ENCODE measurements at regions not wholly inside any gene's neighbourhood (a gene's known extent, or its start where the extent isn't known, plus 50 kb on each side); places are given as distances from the start of the nearest gene placed in this dataset.

DNA sequence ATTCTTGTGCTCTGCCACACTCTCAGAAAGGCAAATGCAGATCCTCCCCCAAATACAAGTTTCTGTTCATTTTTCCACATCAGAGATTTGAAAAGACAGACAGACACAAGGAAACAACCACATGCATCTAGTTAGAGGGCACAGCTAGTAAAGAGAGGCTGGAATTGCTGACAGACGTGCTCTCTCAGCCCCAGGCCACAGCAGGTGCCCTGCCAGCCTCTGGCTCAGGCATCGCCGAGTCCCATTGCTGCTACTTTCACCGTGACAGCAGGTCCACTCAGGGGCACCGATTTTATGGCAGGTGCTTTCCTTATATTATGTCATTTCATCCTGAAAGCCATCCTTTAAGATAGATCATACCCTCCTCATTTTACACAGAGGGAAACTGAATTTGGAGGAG is 507.5 kb downstream of the EIPR1 start:
- TF ChIP-seq, protein P1, sequence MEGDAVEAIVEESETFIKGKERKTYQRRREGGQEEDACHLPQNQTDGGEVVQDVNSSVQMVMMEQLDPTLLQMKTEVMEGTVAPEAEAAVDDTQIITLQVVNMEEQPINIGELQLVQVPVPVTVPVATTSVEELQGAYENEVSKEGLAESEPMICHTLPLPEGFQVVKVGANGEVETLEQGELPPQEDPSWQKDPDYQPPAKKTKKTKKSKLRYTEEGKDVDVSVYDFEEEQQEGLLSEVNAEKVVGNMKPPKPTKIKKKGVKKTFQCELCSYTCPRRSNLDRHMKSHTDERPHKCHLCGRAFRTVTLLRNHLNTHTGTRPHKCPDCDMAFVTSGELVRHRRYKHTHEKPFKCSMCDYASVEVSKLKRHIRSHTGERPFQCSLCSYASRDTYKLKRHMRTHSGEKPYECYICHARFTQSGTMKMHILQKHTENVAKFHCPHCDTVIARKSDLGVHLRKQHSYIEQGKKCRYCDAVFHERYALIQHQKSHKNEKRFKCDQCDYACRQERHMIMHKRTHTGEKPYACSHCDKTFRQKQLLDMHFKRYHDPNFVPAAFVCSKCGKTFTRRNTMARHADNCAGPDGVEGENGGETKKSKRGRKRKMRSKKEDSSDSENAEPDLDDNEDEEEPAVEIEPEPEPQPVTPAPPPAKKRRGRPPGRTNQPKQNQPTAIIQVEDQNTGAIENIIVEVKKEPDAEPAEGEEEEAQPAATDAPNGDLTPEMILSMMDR (IDR thresholded peaks at IDR 0.05), result no peak
- no peak for TF ChIP-seq EZH2 (IDR thresholded peaks at IDR 0.05; ENCODE audit: borderline replicate concordance, insufficient read depth, low read depth, low read length, poor library complexity, severe bottlenecking)
